GM23338 (cell line): ENCODE measurements at regions not wholly inside any gene's neighbourhood (a gene's known extent, or its start where the extent isn't known, plus 50 kb on each side); places are given as distances from the start of the nearest gene placed in this dataset.
A peak's percentile ranks its signal among the peaks of the same experiment; 100 is the strongest.

Experiments
- ATAC-seq: fragments of 200-7000 bp; cut with Tn5 transposase; 3 replicates; pipeline ENCODE4 v1.9.1; 2020
- DNase-seq: peaks from one replicate; pipeline ENCODE4 v3.0.0-alpha.2; 2015; ENCODE audit warnings: low spot score
- H2AFZ ChIP-seq: fragments of 200-600 bp; sonication (generic); 2 replicates; pipeline ENCODE4 v1.8.0; 2016; ENCODE audit warnings: antibody characterized with exemption, mild to moderate bottlenecking, moderate library complexity
- H3F3A ChIP-seq: fragments of 200-600 bp; sonication (generic); replicated peaks from 2 replicates; pipeline ENCODE4 v1.8.0; 2017; ENCODE audit warnings: antibody characterized with exemption, mixed run types, low read depth
- H3K27ac ChIP-seq: fragments of 200-600 bp; sonication (generic); 2 replicates; pipeline ENCODE4 v1.6.1; 2016; ENCODE audit warnings: low read depth
- H3K27me3 ChIP-seq: fragments of 200-600 bp; sonication (generic); 2 replicates; pipeline ENCODE4 v1.8.0; 2016; ENCODE audit warnings: mild to moderate bottlenecking, mixed run types, moderate library complexity; ENCODE audit not compliant: insufficient read depth
- H3K36me3 ChIP-seq: fragments of 200-600 bp; sonication (generic); 2 replicates; pipeline ENCODE4 v1.8.0; 2016; ENCODE audit warnings: mild to moderate bottlenecking; ENCODE audit not compliant: insufficient read depth
- H3K4me1 ChIP-seq: fragments of 200-600 bp; sonication (generic); 2 replicates; pipeline ENCODE4 v1.8.0; 2016; ENCODE audit warnings: mild to moderate bottlenecking, moderate library complexity; ENCODE audit not compliant: insufficient read depth
- H3K4me2 ChIP-seq: fragments of 200-600 bp; sonication (generic); 2 replicates; pipeline ENCODE4 v1.7.1; 2017; ENCODE audit warnings: mixed run types
- H3K4me3 ChIP-seq: fragments of 200-600 bp; sonication (generic); 2 replicates; pipeline ENCODE4 v1.6.1; 2016; ENCODE audit warnings: mixed run types
- H3K79me2 ChIP-seq: fragments of 200-600 bp; sonication (generic); replicated peaks from 2 replicates; pipeline ENCODE4 v1.8.0; 2017; ENCODE audit warnings: mild to moderate bottlenecking; ENCODE audit not compliant: insufficient read depth
- H3K9me2 ChIP-seq: fragments of 200-600 bp; sonication (generic); 2 replicates; pipeline ENCODE4 v1.8.0; 2017; ENCODE audit not compliant: insufficient read depth
- H4K20me1 ChIP-seq: fragments of 200-600 bp; sonication (generic); replicated peaks from 2 replicates; pipeline ENCODE4 v1.8.0; 2017; ENCODE audit warnings: mild to moderate bottlenecking; ENCODE audit not compliant: insufficient read depth
- H3K27ac Mint-ChIP-seq: 2 replicates; pipeline ENCODE4 v1.8.0; 2020; ENCODE audit warnings: inconsistent platforms, mild to moderate bottlenecking, moderate library complexity, mixed read lengths
- H3K27me3 Mint-ChIP-seq: 3 replicates; pipeline ENCODE4 v1.8.0; 2022; ENCODE audit warnings: low read depth, mild to moderate bottlenecking, moderate library complexity, mixed read lengths, inconsistent platforms; ENCODE audit not compliant: insufficient read depth, poor library complexity
- H3K36me3 Mint-ChIP-seq: 3 replicates; pipeline ENCODE4 v1.8.0; 2021; ENCODE audit warnings: low read depth, mild to moderate bottlenecking, inconsistent platforms, moderate library complexity, mixed read lengths
- H3K4me1 Mint-ChIP-seq: 3 replicates; pipeline ENCODE4 v1.8.0; 2020; ENCODE audit warnings: mild to moderate bottlenecking, inconsistent platforms, mixed read lengths
- H3K4me3 Mint-ChIP-seq: 3 replicates; pipeline ENCODE4 v1.8.0; 2021; ENCODE audit warnings: moderate library complexity, mild to moderate bottlenecking, inconsistent platforms, mixed read lengths
- H3K9me3 Mint-ChIP-seq: 3 replicates; pipeline ENCODE4 v1.8.0; 2020; ENCODE audit warnings: moderate library complexity, mild to moderate bottlenecking, inconsistent platforms, mixed read lengths
- EZH2 ChIP-seq: fragments of 200-600 bp; sonication (generic); IDR thresholded peaks from one replicate; pipeline ENCODE4 v1.8.0; 2017; ENCODE audit warnings: antibody characterized with exemption, mild to moderate bottlenecking, low read depth; ENCODE audit not compliant: unreplicated experiment
- NANOG ChIP-seq: IDR thresholded peaks from 2 replicates; pipeline ENCODE4 v1.6.1; 2016; ENCODE audit warnings: antibody characterized with exemption, borderline replicate concordance
- STAT1 ChIP-seq: IDR thresholded peaks from one replicate; pipeline ENCODE4 v1.6.1; 2016; ENCODE audit warnings: antibody characterized with exemption; ENCODE audit not compliant: unreplicated experiment
- ZNF331 ChIP-seq: fragments of 250-450 bp; sonication (Bioruptor Pico); IDR thresholded peaks from 2 replicates; pipeline ENCODE4 v1.5.0; 2020; ENCODE audit warnings: low read depth, mild to moderate bottlenecking, moderate library complexity
- TF ChIP-seq, protein P1 (sequence below), 2 experiments: fragments of 200-600 bp in 1 of 2; sonication (generic) in 1 of 2; conservative IDR thresholded peaks; 2 replicates each; pipeline versions ENCODE4 v1.5.1 to v1.6.1; 2016 to 2017; ENCODE audit warnings: antibody characterized with exemption in 2 of 2, low read depth in 2 of 2, mild to moderate bottlenecking in 2 of 2, moderate library complexity in 1 of 2
- TF ChIP-seq, protein P2 (sequence below): IDR thresholded peaks from one replicate; pipeline ENCODE4 v1.6.1; 2018; ENCODE audit warnings: antibody characterized with exemption; ENCODE audit not compliant: unreplicated experiment

DNA sequence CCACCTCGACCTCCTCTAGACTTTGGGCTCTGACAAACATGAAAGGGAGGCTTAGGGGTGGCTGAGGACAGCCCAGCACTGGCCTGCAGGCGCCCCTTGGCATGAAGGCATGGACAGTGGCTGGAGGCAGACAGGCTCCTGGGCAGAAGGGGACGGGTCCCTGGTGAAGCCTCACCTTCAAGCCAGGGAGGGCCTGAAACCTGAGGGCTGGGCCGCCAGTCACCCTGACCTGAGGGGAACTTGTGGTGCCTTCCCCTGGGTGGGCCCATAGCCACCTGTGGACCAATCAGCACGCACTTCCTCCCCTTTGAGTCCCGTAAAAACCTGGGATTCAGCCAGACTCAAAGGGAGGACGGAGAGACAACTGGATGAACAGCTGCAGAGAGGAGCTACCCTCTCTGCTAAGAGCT is 90.4 kb upstream of the PUM3 start:
- H3F3A ChIP-seq, result no peaks in the 10 kb centered on the region
- Mint-ChIP-seq H3K27ac (no peak overlapping the region), H3K9me3 (no peaks in the 10 kb centered on the region), H3K4me3 (no peak overlapping the region), H3K4me1 (no peaks in the 10 kb centered on the region), H3K27me3 (peaks cover 4% of the 10 kb centered on the region), H3K36me3 (no peaks in the 10 kb centered on the region)
- no peak overlapping the region for H3K4me3 ChIP-seq
- no peak overlapping the region for H3K27ac ChIP-seq
- no peaks in the 10 kb centered on the region for H3K4me1 ChIP-seq
- no peak overlapping the region for H3K4me2 ChIP-seq
- TF ChIP-seq ZNF331 (CRISPR knock-in tag), result no peak
- no peak for TF ChIP-seq NANOG
- no peak for TF ChIP-seq EZH2
- TF ChIP-seq, protein P1, sequence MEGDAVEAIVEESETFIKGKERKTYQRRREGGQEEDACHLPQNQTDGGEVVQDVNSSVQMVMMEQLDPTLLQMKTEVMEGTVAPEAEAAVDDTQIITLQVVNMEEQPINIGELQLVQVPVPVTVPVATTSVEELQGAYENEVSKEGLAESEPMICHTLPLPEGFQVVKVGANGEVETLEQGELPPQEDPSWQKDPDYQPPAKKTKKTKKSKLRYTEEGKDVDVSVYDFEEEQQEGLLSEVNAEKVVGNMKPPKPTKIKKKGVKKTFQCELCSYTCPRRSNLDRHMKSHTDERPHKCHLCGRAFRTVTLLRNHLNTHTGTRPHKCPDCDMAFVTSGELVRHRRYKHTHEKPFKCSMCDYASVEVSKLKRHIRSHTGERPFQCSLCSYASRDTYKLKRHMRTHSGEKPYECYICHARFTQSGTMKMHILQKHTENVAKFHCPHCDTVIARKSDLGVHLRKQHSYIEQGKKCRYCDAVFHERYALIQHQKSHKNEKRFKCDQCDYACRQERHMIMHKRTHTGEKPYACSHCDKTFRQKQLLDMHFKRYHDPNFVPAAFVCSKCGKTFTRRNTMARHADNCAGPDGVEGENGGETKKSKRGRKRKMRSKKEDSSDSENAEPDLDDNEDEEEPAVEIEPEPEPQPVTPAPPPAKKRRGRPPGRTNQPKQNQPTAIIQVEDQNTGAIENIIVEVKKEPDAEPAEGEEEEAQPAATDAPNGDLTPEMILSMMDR (conservative IDR thresholded peaks at IDR 0.05; ENCODE audit: low read depth in 2 of 2), result no peak
- no peaks in the 10 kb centered on the region for H3K27me3 ChIP-seq
- H3K79me2 ChIP-seq, result no peaks in the 10 kb centered on the region
- no peaks in the 10 kb centered on the region for H3K36me3 ChIP-seq
- H4K20me1 ChIP-seq, result no peaks in the 10 kb centered on the region
- peak overlapping the region; percentile 80; the same call in 1 of the 2 replicates for H2AFZ ChIP-seq
- H3K9me2 ChIP-seq, result 0 out of 2 replicates have a peak, but pooled peaks cover 5% of the 10 kb centered on the region
- no peak for DNase-seq
- peak; percentile 67 for ATAC-seq

DNA sequence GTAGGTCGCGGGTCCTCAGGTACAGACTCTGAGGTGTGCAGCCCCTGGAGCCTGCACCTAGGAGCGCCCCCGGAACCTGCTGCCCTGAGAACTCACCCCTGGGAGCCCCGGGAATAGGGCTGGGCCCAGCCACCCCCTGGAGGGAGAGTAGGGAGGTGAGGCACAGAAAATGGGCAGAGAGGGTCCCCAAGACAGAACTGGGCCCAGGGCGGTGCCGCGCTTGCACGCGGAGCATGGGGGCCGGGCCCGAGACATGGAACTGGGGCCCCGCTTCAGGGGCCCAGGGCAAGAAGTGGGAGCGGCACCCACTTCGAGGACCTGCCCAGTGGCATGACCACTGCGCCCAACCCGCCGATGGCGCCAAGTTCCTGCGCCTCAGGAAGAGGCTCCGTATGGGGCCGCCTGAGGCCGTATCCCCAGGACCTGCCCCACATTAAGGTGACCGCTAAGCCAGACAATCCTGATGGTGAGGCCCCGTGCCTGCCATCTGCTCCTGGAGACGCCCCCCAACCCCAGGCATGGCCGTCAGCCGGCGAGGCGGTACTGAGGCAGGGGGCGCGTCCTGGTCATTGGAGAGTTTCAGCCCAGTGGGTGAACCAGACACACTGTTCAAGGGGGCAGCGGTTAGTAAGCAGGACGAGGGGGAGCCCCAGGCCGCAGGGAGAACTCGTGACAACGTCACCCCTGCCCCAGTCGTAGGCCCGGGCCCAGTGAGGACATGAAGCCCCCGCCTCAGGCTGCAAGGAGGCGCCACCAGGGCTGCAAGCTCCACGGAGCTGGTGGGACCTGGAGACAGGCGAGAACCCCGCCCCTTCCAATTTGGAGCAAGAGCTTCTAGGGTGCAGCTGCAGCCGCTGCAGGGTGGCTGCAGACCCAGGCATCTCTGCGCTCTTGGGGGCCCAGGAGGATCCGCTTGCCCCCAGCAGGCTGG is 89.5 kb upstream of the PUM3 start:
- DNase-seq, result peak; percentile 9
- Histone ChIP-seq H3K9me2 (no peaks in the 10 kb centered on the region), H3K27me3 (no peaks in the 10 kb centered on the region), H4K20me1 (no peaks in the 10 kb centered on the region), H3K4me2 (no peak overlapping the region), H3K79me2 (no peaks in the 10 kb centered on the region), H3F3A (no peaks in the 10 kb centered on the region), H2AFZ (0 out of 2 replicates have a peak overlapping the region, but pooled peaks have one; percentile 32), H3K36me3 (no peaks in the 10 kb centered on the region), H3K4me3 (no peak overlapping the region), H3K27ac (no peak overlapping the region), H3K4me1 (peaks cover 1% of the 10 kb centered on the region; the same call in 1 of the 2 replicates)
- TF ChIP-seq STAT1, result no peak
- Mint-ChIP-seq H3K27ac (no peak overlapping the region), H3K9me3 (no peaks in the 10 kb centered on the region), H3K4me1 (peaks cover under 1% of the 10 kb centered on the region; the same call in 2 of the 3 replicates), H3K27me3 (peaks cover 2% of the 10 kb centered on the region), H3K36me3 (no peaks in the 10 kb centered on the region), H3K4me3 (no peak overlapping the region)
- ATAC-seq, result peak; percentile 52; the same call in 2 of the 3 replicates

DNA sequence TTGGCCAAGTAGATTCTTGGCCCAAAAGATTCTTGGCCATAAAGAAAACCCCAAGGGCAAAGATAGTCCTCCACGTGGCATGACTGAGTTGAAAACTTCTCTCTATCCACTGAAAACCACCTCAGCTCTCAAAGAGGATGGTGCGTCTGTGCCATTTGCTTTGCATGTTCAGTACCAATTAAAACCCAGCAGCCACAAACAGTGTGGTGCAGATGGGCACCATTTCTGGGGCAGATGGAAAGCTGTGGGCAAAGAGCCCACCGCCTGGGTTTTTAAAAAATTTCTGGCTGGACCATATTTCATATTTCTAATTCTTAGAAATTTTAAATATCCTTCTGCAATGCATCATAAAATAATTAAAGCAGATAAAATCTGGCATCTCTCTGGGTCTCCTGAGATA is 84.5 kb upstream of the PUM3 start:
- no peaks in the 10 kb centered on the region; the same call in 1 of the 2 replicates for H3K9me2 ChIP-seq
- DNase-seq (no peak), ATAC-seq (no peak)
- H3K4me1 Mint-ChIP-seq, result peaks cover 12% of the 10 kb centered on the region
- no peaks in the 10 kb centered on the region; the same call in 2 of the 3 replicates for H3K9me3 Mint-ChIP-seq
- no peaks in the 10 kb centered on the region for H3K79me2 ChIP-seq
- no peaks in the 10 kb centered on the region for H4K20me1 ChIP-seq
- TF ChIP-seq, protein P2, sequence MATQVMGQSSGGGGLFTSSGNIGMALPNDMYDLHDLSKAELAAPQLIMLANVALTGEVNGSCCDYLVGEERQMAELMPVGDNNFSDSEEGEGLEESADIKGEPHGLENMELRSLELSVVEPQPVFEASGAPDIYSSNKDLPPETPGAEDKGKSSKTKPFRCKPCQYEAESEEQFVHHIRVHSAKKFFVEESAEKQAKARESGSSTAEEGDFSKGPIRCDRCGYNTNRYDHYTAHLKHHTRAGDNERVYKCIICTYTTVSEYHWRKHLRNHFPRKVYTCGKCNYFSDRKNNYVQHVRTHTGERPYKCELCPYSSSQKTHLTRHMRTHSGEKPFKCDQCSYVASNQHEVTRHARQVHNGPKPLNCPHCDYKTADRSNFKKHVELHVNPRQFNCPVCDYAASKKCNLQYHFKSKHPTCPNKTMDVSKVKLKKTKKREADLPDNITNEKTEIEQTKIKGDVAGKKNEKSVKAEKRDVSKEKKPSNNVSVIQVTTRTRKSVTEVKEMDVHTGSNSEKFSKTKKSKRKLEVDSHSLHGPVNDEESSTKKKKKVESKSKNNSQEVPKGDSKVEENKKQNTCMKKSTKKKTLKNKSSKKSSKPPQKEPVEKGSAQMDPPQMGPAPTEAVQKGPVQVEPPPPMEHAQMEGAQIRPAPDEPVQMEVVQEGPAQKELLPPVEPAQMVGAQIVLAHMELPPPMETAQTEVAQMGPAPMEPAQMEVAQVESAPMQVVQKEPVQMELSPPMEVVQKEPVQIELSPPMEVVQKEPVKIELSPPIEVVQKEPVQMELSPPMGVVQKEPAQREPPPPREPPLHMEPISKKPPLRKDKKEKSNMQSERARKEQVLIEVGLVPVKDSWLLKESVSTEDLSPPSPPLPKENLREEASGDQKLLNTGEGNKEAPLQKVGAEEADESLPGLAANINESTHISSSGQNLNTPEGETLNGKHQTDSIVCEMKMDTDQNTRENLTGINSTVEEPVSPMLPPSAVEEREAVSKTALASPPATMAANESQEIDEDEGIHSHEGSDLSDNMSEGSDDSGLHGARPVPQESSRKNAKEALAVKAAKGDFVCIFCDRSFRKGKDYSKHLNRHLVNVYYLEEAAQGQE, result no peak
- TF ChIP-seq EZH2 (no peak), ZNF331 (CRISPR knock-in tag) (no peak)
- TF ChIP-seq, protein P1 (conservative IDR thresholded peaks at IDR 0.05; ENCODE audit: low read depth in 2 of 2), result no peak
- H3K4me1 ChIP-seq, result peaks cover 11% of the 10 kb centered on the region
- H2AFZ ChIP-seq, result no peak overlapping the region; the same call in 1 of the 2 replicates
- no peaks in the 10 kb centered on the region for H3K27me3 Mint-ChIP-seq
- no peaks in the 10 kb centered on the region for H3F3A ChIP-seq
- H3K4me2 ChIP-seq, result peak overlapping the region; percentile 55; the same call in 1 of the 2 replicates
- no peaks in the 10 kb centered on the region for H3K36me3 ChIP-seq
- no peaks in the 10 kb centered on the region for H3K36me3 Mint-ChIP-seq
- no peak overlapping the region for H3K27ac Mint-ChIP-seq
- no peak overlapping the region for H3K4me3 ChIP-seq
- no peaks in the 10 kb centered on the region for H3K27me3 ChIP-seq
- H3K4me3 Mint-ChIP-seq, result no peak overlapping the region
- no peak overlapping the region for H3K27ac ChIP-seq
